ENCODE measurements at regions not wholly inside any gene's neighbourhood (a gene's known extent, or its start where the extent isn't known, plus 50 kb on each side); places are given as distances from the start of the nearest gene placed in this dataset.

GRCh38 chrX:69396916-69397315 is 107.2 kb upstream of the NALF2 start:
- no peaks in the 10 kb centered on the region for H3K27me3 ChIP-seq (ENCODE audit: insufficient read depth, poor library complexity, severe bottlenecking)
- no peaks in the 10 kb centered on the region for H3K4me1 ChIP-seq (ENCODE audit: insufficient read depth, poor library complexity, severe bottlenecking)
- no peaks in the 10 kb centered on the region for H3K9me3 ChIP-seq (ENCODE audit: severe bottlenecking)
- DNase-seq (ENCODE audit: low spot score): no peak
- no peak overlapping the region for H3K27ac ChIP-seq (ENCODE audit: poor library complexity, severe bottlenecking)
- ATAC-seq (ENCODE audit: low read depth): no peak
- no peak for TF ChIP-seq CTCF (IDR thresholded peaks at IDR 0.05; ENCODE audit: poor library complexity, severe bottlenecking)
- no peaks in the 10 kb centered on the region for H3K36me3 ChIP-seq (ENCODE audit: low read depth)
- H3K4me3 ChIP-seq (ENCODE audit: severe bottlenecking): no peak overlapping the region

- H3K4me3 ChIP-seq (ENCODE audit: severe bottlenecking): no peak overlapping the region
- ATAC-seq (ENCODE audit: low read depth) (no peak), DNase-seq (ENCODE audit: low spot score) (no peak)
- no peaks in the 10 kb centered on the region for H3K4me1 ChIP-seq (ENCODE audit: insufficient read depth, poor library complexity, severe bottlenecking)
- H3K27me3 ChIP-seq (ENCODE audit: insufficient read depth, poor library complexity, severe bottlenecking): no peaks in the 10 kb centered on the region
- no peaks in the 10 kb centered on the region for H3K36me3 ChIP-seq (ENCODE audit: low read depth)
- no peak for TF ChIP-seq CTCF (IDR thresholded peaks at IDR 0.05; ENCODE audit: poor library complexity, severe bottlenecking)
- no peak overlapping the region for H3K27ac ChIP-seq (ENCODE audit: poor library complexity, severe bottlenecking)
- no peaks in the 10 kb centered on the region for H3K9me3 ChIP-seq (ENCODE audit: severe bottlenecking)
These were observed 108.8 kb upstream of the NALF2 start for GRCh38 chrX:69395306-69395705.

- Histone ChIP-seq H3K4me3 (ENCODE audit: severe bottlenecking) (no peak overlapping the region), H3K36me3 (ENCODE audit: low read depth) (no peaks in the 10 kb centered on the region), H3K27ac (ENCODE audit: poor library complexity, severe bottlenecking) (no peak overlapping the region), H3K9me3 (ENCODE audit: severe bottlenecking) (no peaks in the 10 kb centered on the region), H3K27me3 (ENCODE audit: insufficient read depth, poor library complexity, severe bottlenecking) (no peaks in the 10 kb centered on the region), H3K4me1 (ENCODE audit: insufficient read depth, poor library complexity, severe bottlenecking) (no peaks in the 10 kb centered on the region)
- DNase-seq (ENCODE audit: low spot score): no peak
- no peak for ATAC-seq (ENCODE audit: low read depth)
- TF ChIP-seq CTCF (IDR thresholded peaks at IDR 0.05; ENCODE audit: poor library complexity, severe bottlenecking): no peak
These were observed 115.0 kb upstream of the NALF2 start for GRCh38 chrX:69389101-69389501.

GRCh38 chrX:69388526-69388925 is 115.6 kb upstream of the NALF2 start:
- Histone ChIP-seq H3K36me3 (ENCODE audit: low read depth) (no peaks in the 10 kb centered on the region), H3K9me3 (ENCODE audit: severe bottlenecking) (no peaks in the 10 kb centered on the region), H3K27me3 (ENCODE audit: insufficient read depth, poor library complexity, severe bottlenecking) (no peaks in the 10 kb centered on the region), H3K4me3 (ENCODE audit: severe bottlenecking) (no peak overlapping the region), H3K4me1 (ENCODE audit: insufficient read depth, poor library complexity, severe bottlenecking) (no peaks in the 10 kb centered on the region), H3K27ac (ENCODE audit: poor library complexity, severe bottlenecking) (no peak overlapping the region)
- ATAC-seq (ENCODE audit: low read depth) (no peak), DNase-seq (ENCODE audit: low spot score) (no peak)
- no peak for TF ChIP-seq CTCF (IDR thresholded peaks at IDR 0.05; ENCODE audit: poor library complexity, severe bottlenecking)

- no peak for DNase-seq (ENCODE audit: low spot score)
- peak; percentile 54 for TF ChIP-seq CTCF (IDR thresholded peaks at IDR 0.05; ENCODE audit: poor library complexity, severe bottlenecking)
- Histone ChIP-seq H3K27ac (ENCODE audit: poor library complexity, severe bottlenecking) (no peak overlapping the region), H3K4me1 (ENCODE audit: insufficient read depth, poor library complexity, severe bottlenecking) (no peaks in the 10 kb centered on the region), H3K9me3 (ENCODE audit: severe bottlenecking) (no peaks in the 10 kb centered on the region), H3K4me3 (ENCODE audit: severe bottlenecking) (no peak overlapping the region), H3K27me3 (ENCODE audit: insufficient read depth, poor library complexity, severe bottlenecking) (no peaks in the 10 kb centered on the region), H3K36me3 (ENCODE audit: low read depth) (no peaks in the 10 kb centered on the region)
- ATAC-seq (ENCODE audit: low read depth): peak; percentile 57; the same call in 2 of the 3 replicates
These were observed 116.3 kb upstream of the NALF2 start for GRCh38 chrX:69387567-69388487.
